ENCODE measurements at regions not wholly inside any gene's neighbourhood (a gene's known extent, or its start where the extent isn't known, plus 50 kb on each side); places are given as distances from the start of the nearest gene placed in this dataset.

GRCh38 chr6:84560436-84561390 is 203.7 kb downstream of the TBX18 start:
- no peak for TF ChIP-seq CTCF (IDR thresholded peaks at IDR 0.05; ENCODE audit: insufficient read depth, low read depth, low read length, missing control alignments)
- DNase-seq (ENCODE audit: low read depth) = no peak
- no peak overlapping the region for H3K4me3 ChIP-seq (ENCODE audit: low read length)

- no peak for DNase-seq (ENCODE audit: low read depth)
- no peak for TF ChIP-seq CTCF (IDR thresholded peaks at IDR 0.05; ENCODE audit: insufficient read depth, low read depth, low read length, missing control alignments)
- H3K4me3 ChIP-seq (ENCODE audit: low read length) = no peak overlapping the region
Observed at GRCh38 chr6:84556541-84557335, 207.7 kb downstream of the TBX18 start.

GRCh38 chr6:84554706-84555105 is 209.7 kb downstream of the TBX18 start:
- DNase-seq (ENCODE audit: low read depth) = no peak
- no peak for TF ChIP-seq CTCF (IDR thresholded peaks at IDR 0.05; ENCODE audit: insufficient read depth, low read depth, low read length, missing control alignments)
- H3K4me3 ChIP-seq (ENCODE audit: low read length) = no peak overlapping the region

- TF ChIP-seq CTCF (IDR thresholded peaks at IDR 0.05; ENCODE audit: insufficient read depth, low read depth, low read length, missing control alignments) = no peak
- no peak for DNase-seq (ENCODE audit: low read depth)
- no peak overlapping the region for H3K4me3 ChIP-seq (ENCODE audit: low read length)
Observed at GRCh38 chr6:84554074-84554473, 210.3 kb downstream of the TBX18 start.

DNA sequence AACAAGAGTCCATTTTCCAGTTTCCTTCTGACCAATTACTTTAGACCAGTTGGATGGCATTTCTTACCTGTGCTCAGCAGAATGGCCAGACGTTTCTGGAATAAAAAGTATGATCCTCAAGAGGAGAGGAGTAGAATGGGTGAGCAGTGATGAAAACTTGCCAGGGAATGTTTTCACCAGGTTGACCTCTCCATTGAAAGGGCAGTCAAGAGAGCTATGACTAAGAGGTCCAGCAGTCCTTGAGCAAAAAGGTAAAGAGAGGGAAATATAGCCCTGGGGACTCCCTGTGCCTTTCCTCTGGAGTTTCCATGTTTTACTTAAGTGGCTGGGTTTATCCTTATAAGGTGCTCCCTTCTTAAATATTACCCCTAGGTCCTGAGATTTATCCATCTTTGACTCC is 210.9 kb downstream of the TBX18 start:
- no peak for DNase-seq (ENCODE audit: low read depth)
- no peak for TF ChIP-seq CTCF (IDR thresholded peaks at IDR 0.05; ENCODE audit: insufficient read depth, low read depth, low read length, missing control alignments)
- H3K4me3 ChIP-seq (ENCODE audit: low read length) = no peak overlapping the region

GRCh38 chr6:84551797-84552196 is 212.6 kb downstream of the TBX18 start:
- no peak overlapping the region for H3K4me3 ChIP-seq (ENCODE audit: low read length)
- no peak for DNase-seq (ENCODE audit: low read depth)
- no peak for TF ChIP-seq CTCF (IDR thresholded peaks at IDR 0.05; ENCODE audit: insufficient read depth, low read depth, low read length, missing control alignments)
